Activated CD8-positive, alpha-beta T cell treated with anti-CD3 and anti-CD28 coated beads for 36 hours (primary cell): ENCODE measurements at regions not wholly inside any gene's neighbourhood (a gene's known extent, or its start where the extent isn't known, plus 50 kb on each side); places are given as distances from the start of the nearest gene placed in this dataset.
"Not testable (repeated sequence)": the region's sequence is repeated elsewhere in the genome, so short reads cannot be mapped to it uniquely, and the experiment has no call there.

ENCODE experiments used
- ATAC-seq: fragments of 200-7000 bp; cut with Tn5 transposase; one replicate; pipeline ENCODE4 v1.10.0; 2021; ENCODE audit warnings: mild to moderate bottlenecking, moderate library complexity
- CTCF ChIA-PET: fragments of 350-600 bp; sonication (Branson Sonifier 250); formaldehyde crosslinking; loops from one replicate; lab custom pipeline; 2021; ENCODE audit warnings: antibody characterized with exemption; lab: Charles Lee
- POLR2A ChIA-PET: fragments of 350-600 bp; sonication (Branson Sonifier 250); formaldehyde crosslinking; loops from one replicate; lab custom pipeline; 2021; ENCODE audit warnings: antibody characterized with exemption; lab: Charles Lee
- DNase-seq: peaks from one replicate; pipeline ENCODE4 v3.0.0-alpha.2; 2020
- H3K27ac Mint-ChIP-seq: one replicate; pipeline ENCODE4 v1.8.0; 2021; ENCODE audit warnings: mild to moderate bottlenecking, mixed read lengths
- H3K27me3 Mint-ChIP-seq: one replicate; pipeline ENCODE4 v1.8.0; 2021; ENCODE audit warnings: mixed read lengths
- H3K36me3 Mint-ChIP-seq: one replicate; pipeline ENCODE4 v1.8.0; 2021; ENCODE audit warnings: low read depth, mixed read lengths
- H3K4me1 Mint-ChIP-seq: one replicate; pipeline ENCODE4 v1.8.0; 2021; ENCODE audit warnings: low read depth, mixed read lengths
- H3K4me3 Mint-ChIP-seq: one replicate; pipeline ENCODE4 v1.8.0; 2021; ENCODE audit warnings: mild to moderate bottlenecking, moderate library complexity, mixed read lengths
- H3K9me3 Mint-ChIP-seq: one replicate; pipeline ENCODE4 v1.8.0; 2021; ENCODE audit warnings: mixed read lengths
- CTCF ChIP-seq: fragments of 200-600 bp; IDR thresholded peaks from one replicate; pipeline ENCODE4 v1.8.0; 2022; ENCODE audit warnings: antibody characterized with exemption, mild to moderate bottlenecking
- intact Hi-C: fragments of 100-400 bp; cut with micrococcal nuclease; formaldehyde crosslinking; loops from one replicate; pipeline ENCODE4 v1.10.0; 2022

DNA sequence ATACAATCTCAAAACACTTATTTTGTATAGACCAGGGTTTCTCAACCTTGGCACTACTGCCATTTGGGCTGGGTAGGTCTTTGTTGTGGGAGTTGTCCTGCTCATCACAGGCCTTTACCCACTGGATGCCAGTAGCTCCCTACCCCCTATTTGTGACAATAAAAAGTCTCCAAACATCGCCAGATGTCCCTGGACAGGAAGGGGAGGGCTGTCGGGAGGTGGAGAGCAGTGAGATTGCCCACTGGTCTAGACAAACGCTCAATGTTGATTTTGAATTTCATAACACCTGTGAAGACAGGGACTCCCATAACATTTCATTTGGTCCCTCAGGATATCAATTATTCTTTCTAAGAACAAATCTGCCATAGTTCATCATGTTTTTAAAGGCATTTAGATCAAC is 151.7 kb upstream of the PTPRG start:
- no peak for TF ChIP-seq CTCF
- H3K4me3 Mint-ChIP-seq: no peak overlapping the region
- ChIA-PET CTCF (no interaction called here), POLR2A (no interaction called here)
- H3K36me3 Mint-ChIP-seq: no peaks in the 10 kb centered on the region
- peaks cover 13% of the 10 kb centered on the region for H3K27me3 Mint-ChIP-seq
- H3K9me3 Mint-ChIP-seq: no peaks in the 10 kb centered on the region
- H3K27ac Mint-ChIP-seq: no peak overlapping the region
- intact Hi-C loops: no loop called here
- ATAC-seq: no peak
- no peak for DNase-seq
- no peaks in the 10 kb centered on the region for H3K4me1 Mint-ChIP-seq

DNA sequence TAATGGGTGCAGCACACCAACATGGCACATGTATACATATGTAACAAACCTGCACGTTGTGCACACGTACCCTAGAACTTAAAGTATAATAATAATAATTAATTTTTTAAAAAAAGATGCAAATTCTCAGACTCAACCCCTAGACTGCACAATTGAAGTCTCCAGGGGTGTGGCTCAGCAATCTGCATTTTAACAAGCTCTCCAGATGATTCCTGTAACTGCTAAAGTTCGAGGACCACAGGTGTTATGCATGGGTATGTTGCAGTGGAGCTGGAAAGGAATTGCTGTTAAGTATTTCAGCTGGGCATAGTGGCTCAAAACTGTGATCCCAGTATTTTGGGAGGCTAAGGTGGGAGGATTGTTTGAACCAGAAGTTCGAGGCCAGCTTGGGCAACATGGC is 151.0 kb upstream of the PTPRG start:
- CTCF ChIA-PET, POLR2A ChIA-PET, H3K4me3 Mint-ChIP-seq: not testable (repeated sequence)

DNA sequence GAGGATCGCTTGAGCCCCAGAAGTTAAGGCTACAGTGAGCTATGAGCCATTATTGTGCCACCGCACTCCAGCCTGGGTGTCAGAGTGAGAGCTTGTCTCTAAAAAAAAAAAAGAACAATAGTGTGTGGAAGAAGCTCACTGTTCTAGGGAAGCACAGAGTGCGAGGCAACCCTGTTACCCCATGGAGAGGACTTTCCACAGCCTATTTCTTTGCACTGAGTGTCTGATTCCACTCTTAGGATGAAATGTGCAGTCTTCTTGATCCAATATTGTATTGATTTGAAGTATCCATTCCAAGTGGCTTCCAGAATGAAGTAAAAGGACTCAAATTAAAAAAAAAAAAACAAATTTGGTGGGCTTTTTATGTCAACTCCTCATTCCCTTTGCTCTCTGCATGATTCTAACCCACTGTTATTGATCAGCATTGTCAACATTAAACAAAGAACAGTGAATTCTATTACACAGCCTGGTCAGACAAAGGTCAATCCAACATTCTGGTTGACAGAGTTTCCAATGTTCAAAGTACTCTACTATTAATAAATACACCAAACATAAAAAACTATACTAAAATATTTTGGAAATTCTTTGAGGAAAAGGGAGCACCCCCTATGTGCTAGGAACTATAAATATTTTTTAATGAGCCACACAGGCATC is 150.2 kb upstream of the PTPRG start:
- DNase-seq (no peak), ATAC-seq (no peak)
- H3K4me1 Mint-ChIP-seq: no peaks in the 10 kb centered on the region
- H3K4me3 Mint-ChIP-seq: no peak overlapping the region
- ChIA-PET CTCF (no interaction called here), POLR2A (no interaction called here)
- H3K27me3 Mint-ChIP-seq: peaks cover 12% of the 10 kb centered on the region
- no peaks in the 10 kb centered on the region for H3K9me3 Mint-ChIP-seq
- H3K27ac Mint-ChIP-seq: no peak overlapping the region
- TF ChIP-seq CTCF: no peak
- H3K36me3 Mint-ChIP-seq: no peaks in the 10 kb centered on the region
- intact Hi-C loops: no loop called here

More for the DNA sequence above, 151.0 kb upstream of the PTPRG start:
- H3K36me3 Mint-ChIP-seq, H3K4me1 Mint-ChIP-seq, intact Hi-C loops, H3K9me3 Mint-ChIP-seq, DNase-seq, ATAC-seq, H3K27ac Mint-ChIP-seq: not testable (repeated sequence)
- H3K27me3 Mint-ChIP-seq: peaks cover 13% of the 10 kb centered on the region

DNA sequence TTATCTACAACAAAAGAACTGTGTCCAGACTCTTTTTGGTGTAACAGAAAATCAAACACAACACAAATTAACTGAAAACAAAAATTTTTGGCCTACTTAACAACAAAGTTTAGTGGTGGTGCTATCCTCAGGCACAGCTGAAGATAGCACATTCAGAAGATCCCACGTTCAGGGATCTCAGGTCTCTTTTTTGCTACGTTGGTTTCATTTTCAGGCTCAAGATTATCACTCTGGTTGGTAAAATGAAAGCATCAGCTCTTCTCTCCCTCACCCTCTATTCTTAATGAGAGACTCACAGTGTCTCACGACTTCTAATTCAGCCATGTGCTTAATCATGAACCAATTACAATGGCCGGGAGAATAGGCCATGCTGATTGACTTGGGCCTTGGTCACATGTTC is 146.9 kb upstream of the PTPRG start:
- TF ChIP-seq CTCF: no peak
- H3K4me1 Mint-ChIP-seq: no peaks in the 10 kb centered on the region
- H3K36me3 Mint-ChIP-seq: no peaks in the 10 kb centered on the region
- H3K27me3 Mint-ChIP-seq: peaks cover 4% of the 10 kb centered on the region
- H3K9me3 Mint-ChIP-seq: no peaks in the 10 kb centered on the region
- H3K27ac Mint-ChIP-seq: no peak overlapping the region
- no peak for DNase-seq
- no peak for ATAC-seq
- H3K4me3 Mint-ChIP-seq: no peak overlapping the region
- POLR2A ChIA-PET: no interaction called here
- intact Hi-C loops: no loop called here
- CTCF ChIA-PET: no interaction called here

DNA sequence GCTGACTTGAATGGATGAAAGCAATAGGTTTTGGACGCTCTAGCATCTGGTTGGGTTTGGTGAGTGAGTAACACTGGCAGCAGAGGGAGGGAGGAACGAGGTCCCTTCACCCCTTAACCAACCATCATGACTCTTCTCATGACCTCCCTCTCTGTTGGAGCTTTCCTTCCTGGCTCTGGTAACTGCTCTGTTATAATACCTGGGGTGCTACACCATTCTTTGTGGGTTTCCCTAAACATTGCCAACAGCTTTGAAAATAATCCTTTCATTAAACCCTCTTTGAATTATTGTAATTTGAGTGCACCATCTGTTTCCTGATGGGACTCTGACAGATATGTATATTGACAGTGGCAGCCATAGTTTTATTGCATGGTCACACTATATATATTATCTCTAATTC is 146.2 kb upstream of the PTPRG start:
- no peak overlapping the region for H3K4me3 Mint-ChIP-seq
- POLR2A ChIA-PET: no interaction called here
- TF ChIP-seq CTCF: no peak
- DNase-seq (no peak), ATAC-seq (no peak)
- H3K9me3 Mint-ChIP-seq: no peaks in the 10 kb centered on the region
- intact Hi-C loops: no loop called here
- H3K36me3 Mint-ChIP-seq: no peaks in the 10 kb centered on the region
- H3K4me1 Mint-ChIP-seq: peaks cover under 1% of the 10 kb centered on the region
- H3K27ac Mint-ChIP-seq: no peak overlapping the region
- peaks cover 3% of the 10 kb centered on the region for H3K27me3 Mint-ChIP-seq
- CTCF ChIA-PET: no interaction called here
